Neural cell (in vitro differentiated cells): ENCODE measurements at regions not wholly inside any gene's neighbourhood (a gene's known extent, or its start where the extent isn't known, plus 50 kb on each side); places are given as distances from the start of the nearest gene placed in this dataset.

Source experiments
- H2AFZ ChIP-seq: fragments of 200-600, 300-800 bp; sonication (generic), shearing (Covaris generic); 2 replicates; pipeline ENCODE4 v1.6.0; 2014; ENCODE audit warnings: low read depth, mild to moderate bottlenecking, antibody characterized with exemption, low read length, moderate library complexity
- H3F3A ChIP-seq: fragments of 200-600 bp; shearing (Covaris generic); 2 replicates; pipeline ENCODE4 v1.6.1; 2016; ENCODE audit warnings: mild to moderate bottlenecking, moderate library complexity, mixed read lengths, antibody characterized with exemption, low read length; ENCODE audit not compliant: insufficient read depth, poor library complexity, severe bottlenecking
- H3K27ac ChIP-seq: fragments of 200-600, 300-800 bp; sonication (generic), shearing (Covaris generic); 2 replicates; pipeline ENCODE4 v1.5.1; 2014; ENCODE audit warnings: mild to moderate bottlenecking, low read length, moderate library complexity
- H3K27me3 ChIP-seq: fragments of 300-800, 200-600 bp; sonication (generic), shearing (Covaris generic); 2 replicates; pipeline ENCODE4 v1.6.0; 2014; ENCODE audit warnings: mild to moderate bottlenecking, low read depth, low read length, moderate library complexity; ENCODE audit not compliant: insufficient read depth
- H3K36me3 ChIP-seq: fragments of 300-800, 200-600 bp; sonication (generic), shearing (Covaris generic); 2 replicates; pipeline ENCODE4 v1.5.1; 2014; ENCODE audit warnings: mild to moderate bottlenecking, antibody characterized with exemption, low read length, moderate library complexity; ENCODE audit not compliant: insufficient read depth
- H3K4me2 ChIP-seq: fragments of 300-800, 200-600 bp; sonication (generic), shearing (Covaris generic); 2 replicates; pipeline ENCODE4 v1.6.0; 2014; ENCODE audit warnings: mild to moderate bottlenecking, low read length
- H3K4me3 ChIP-seq: fragments of 300-800, 200-600 bp; sonication (generic), shearing (Covaris generic); 2 replicates; pipeline ENCODE4 v1.5.1; 2014; ENCODE audit warnings: mild to moderate bottlenecking, low read length, moderate library complexity
- H3K79me2 ChIP-seq: fragments of 200-600 bp; shearing (Covaris generic); replicated peaks from 2 replicates; pipeline ENCODE4 v1.6.0; 2014; ENCODE audit warnings: mild to moderate bottlenecking, low read length, moderate library complexity; ENCODE audit not compliant: insufficient read depth
- H3K9ac ChIP-seq: fragments of 300-800, 200-600 bp; sonication (generic), shearing (Covaris generic); 2 replicates; pipeline ENCODE4 v1.6.1; 2016; ENCODE audit warnings: mild to moderate bottlenecking, low read length, mixed read lengths
- H3K9me2 ChIP-seq: fragments of 200-600 bp; shearing (Covaris generic); 2 replicates; pipeline ENCODE4 v1.6.1; 2016; ENCODE audit warnings: mild to moderate bottlenecking, low read length, mixed read lengths; ENCODE audit not compliant: insufficient read depth
- H3K9me3 ChIP-seq: fragments of 200-600, 300-800 bp; sonication (generic), shearing (Covaris generic); 2 replicates; pipeline ENCODE4 v1.6.1; 2016; ENCODE audit warnings: mild to moderate bottlenecking, mixed run types, low read length, moderate library complexity, mixed read lengths
- H4K20me1 ChIP-seq: fragments of 200-600 bp; shearing (Covaris generic); 2 replicates; pipeline ENCODE4 v1.6.1; 2016; ENCODE audit warnings: mild to moderate bottlenecking, mixed run types; ENCODE audit not compliant: insufficient read depth
- EP300 ChIP-seq: fragments of 450-650 bp; conservative IDR thresholded peaks from 2 replicates; pipeline ENCODE4 v1.6.1; 2014; ENCODE audit warnings: antibody characterized with exemption, mild to moderate bottlenecking, moderate library complexity; ENCODE audit not compliant: poor library complexity, severe bottlenecking
- EZH2 ChIP-seq: fragments of 200-600, 300-800 bp; shearing (Covaris generic), sonication (generic); IDR thresholded peaks from 2 replicates; pipeline ENCODE4 v1.6.1; 2014; ENCODE audit warnings: antibody characterized with exemption, low read length, borderline replicate concordance, mild to moderate bottlenecking; ENCODE audit not compliant: insufficient read depth, poor library complexity, severe bottlenecking
- MXI1 ChIP-seq: fragments of 450-650 bp; conservative IDR thresholded peaks from 2 replicates; pipeline ENCODE4 v1.6.1; 2014; ENCODE audit warnings: antibody characterized with exemption, mild to moderate bottlenecking; ENCODE audit not compliant: poor library complexity, severe bottlenecking
- POLR2AphosphoS5 ChIP-seq: IDR thresholded peaks from 2 replicates; pipeline ENCODE4 v1.6.1; 2012
- RAD21 ChIP-seq: fragments of 450-650 bp; conservative IDR thresholded peaks from 2 replicates; pipeline ENCODE4 v1.6.1; 2014; ENCODE audit warnings: antibody characterized with exemption, mild to moderate bottlenecking, moderate library complexity
- SMC3 ChIP-seq: fragments of 450-650 bp; conservative IDR thresholded peaks from 2 replicates; pipeline ENCODE4 v1.6.1; 2014; ENCODE audit warnings: antibody characterized with exemption, mild to moderate bottlenecking, moderate library complexity; ENCODE audit not compliant: poor library complexity
- TAF1 ChIP-seq: IDR thresholded peaks from 2 replicates; pipeline ENCODE4 v1.6.1; 2012; ENCODE audit warnings: low read depth
- TF ChIP-seq, protein P1 (sequence below): fragments of 450-650 bp; IDR thresholded peaks from 2 replicates; pipeline ENCODE4 v1.5.1; 2014; ENCODE audit warnings: antibody characterized with exemption, mild to moderate bottlenecking, moderate library complexity; ENCODE audit not compliant: poor library complexity, severe bottlenecking
- TF ChIP-seq, protein P2 (sequence below): IDR thresholded peaks from 2 replicates; pipeline ENCODE4 v1.6.1; 2012; ENCODE audit warnings: borderline replicate concordance

GRCh38 chr5:3893527-3893926 lies 297.9 kb downstream of the IRX1 start:
- Histone ChIP-seq H3K9me3 (no peaks in the 10 kb centered on the region), H2AFZ (no peak overlapping the region), H3K9me2 (no peaks in the 10 kb centered on the region), H3K36me3 (no peaks in the 10 kb centered on the region), H3K79me2 (no peaks in the 10 kb centered on the region), H3K27ac (no peak overlapping the region), H3K9ac (no peak overlapping the region), H4K20me1 (no peaks in the 10 kb centered on the region), H3K4me3 (no peak overlapping the region), H3K27me3 (no peaks in the 10 kb centered on the region), H3F3A (no peaks in the 10 kb centered on the region), H3K4me2 (no peak overlapping the region)
- no peak for TF ChIP-seq MXI1
- no peak for TF ChIP-seq POLR2AphosphoS5
- TF ChIP-seq SMC3: no peak
- TF ChIP-seq, protein P1, sequence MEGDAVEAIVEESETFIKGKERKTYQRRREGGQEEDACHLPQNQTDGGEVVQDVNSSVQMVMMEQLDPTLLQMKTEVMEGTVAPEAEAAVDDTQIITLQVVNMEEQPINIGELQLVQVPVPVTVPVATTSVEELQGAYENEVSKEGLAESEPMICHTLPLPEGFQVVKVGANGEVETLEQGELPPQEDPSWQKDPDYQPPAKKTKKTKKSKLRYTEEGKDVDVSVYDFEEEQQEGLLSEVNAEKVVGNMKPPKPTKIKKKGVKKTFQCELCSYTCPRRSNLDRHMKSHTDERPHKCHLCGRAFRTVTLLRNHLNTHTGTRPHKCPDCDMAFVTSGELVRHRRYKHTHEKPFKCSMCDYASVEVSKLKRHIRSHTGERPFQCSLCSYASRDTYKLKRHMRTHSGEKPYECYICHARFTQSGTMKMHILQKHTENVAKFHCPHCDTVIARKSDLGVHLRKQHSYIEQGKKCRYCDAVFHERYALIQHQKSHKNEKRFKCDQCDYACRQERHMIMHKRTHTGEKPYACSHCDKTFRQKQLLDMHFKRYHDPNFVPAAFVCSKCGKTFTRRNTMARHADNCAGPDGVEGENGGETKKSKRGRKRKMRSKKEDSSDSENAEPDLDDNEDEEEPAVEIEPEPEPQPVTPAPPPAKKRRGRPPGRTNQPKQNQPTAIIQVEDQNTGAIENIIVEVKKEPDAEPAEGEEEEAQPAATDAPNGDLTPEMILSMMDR: no peak
- no peak for TF ChIP-seq TAF1
- no peak for TF ChIP-seq EZH2
- TF ChIP-seq RAD21: no peak
- TF ChIP-seq, protein P2, sequence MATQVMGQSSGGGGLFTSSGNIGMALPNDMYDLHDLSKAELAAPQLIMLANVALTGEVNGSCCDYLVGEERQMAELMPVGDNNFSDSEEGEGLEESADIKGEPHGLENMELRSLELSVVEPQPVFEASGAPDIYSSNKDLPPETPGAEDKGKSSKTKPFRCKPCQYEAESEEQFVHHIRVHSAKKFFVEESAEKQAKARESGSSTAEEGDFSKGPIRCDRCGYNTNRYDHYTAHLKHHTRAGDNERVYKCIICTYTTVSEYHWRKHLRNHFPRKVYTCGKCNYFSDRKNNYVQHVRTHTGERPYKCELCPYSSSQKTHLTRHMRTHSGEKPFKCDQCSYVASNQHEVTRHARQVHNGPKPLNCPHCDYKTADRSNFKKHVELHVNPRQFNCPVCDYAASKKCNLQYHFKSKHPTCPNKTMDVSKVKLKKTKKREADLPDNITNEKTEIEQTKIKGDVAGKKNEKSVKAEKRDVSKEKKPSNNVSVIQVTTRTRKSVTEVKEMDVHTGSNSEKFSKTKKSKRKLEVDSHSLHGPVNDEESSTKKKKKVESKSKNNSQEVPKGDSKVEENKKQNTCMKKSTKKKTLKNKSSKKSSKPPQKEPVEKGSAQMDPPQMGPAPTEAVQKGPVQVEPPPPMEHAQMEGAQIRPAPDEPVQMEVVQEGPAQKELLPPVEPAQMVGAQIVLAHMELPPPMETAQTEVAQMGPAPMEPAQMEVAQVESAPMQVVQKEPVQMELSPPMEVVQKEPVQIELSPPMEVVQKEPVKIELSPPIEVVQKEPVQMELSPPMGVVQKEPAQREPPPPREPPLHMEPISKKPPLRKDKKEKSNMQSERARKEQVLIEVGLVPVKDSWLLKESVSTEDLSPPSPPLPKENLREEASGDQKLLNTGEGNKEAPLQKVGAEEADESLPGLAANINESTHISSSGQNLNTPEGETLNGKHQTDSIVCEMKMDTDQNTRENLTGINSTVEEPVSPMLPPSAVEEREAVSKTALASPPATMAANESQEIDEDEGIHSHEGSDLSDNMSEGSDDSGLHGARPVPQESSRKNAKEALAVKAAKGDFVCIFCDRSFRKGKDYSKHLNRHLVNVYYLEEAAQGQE: no peak
- no peak for TF ChIP-seq EP300

DNA sequence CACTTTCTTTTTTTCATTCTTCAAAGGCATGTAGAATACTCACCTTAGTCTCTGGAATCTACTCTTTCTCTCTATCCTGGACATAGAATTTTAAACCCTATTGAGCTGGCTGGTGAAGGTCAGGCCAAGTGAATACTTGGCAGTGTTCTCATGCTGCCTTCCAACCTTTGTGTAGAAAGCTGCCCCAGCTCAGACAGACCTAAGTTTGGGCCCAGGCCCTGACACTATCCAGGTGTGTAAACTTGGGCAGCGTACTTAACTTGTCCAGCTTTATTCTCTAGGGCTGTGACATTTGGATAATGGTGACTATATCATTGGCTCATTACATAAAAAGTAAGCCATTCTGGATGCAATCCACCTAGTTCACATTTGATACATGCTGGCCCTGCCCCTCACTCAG lies 298.3 kb downstream of the IRX1 start:
- no peaks in the 10 kb centered on the region for H3K9me3 ChIP-seq
- no peaks in the 10 kb centered on the region for H3F3A ChIP-seq
- TF ChIP-seq EZH2 (no peak), MXI1 (no peak), TAF1 (no peak), POLR2AphosphoS5 (no peak), RAD21 (no peak), EP300 (no peak), SMC3 (no peak)
- TF ChIP-seq, protein P2: no peak
- TF ChIP-seq, protein P1: no peak
- no peak overlapping the region for H3K4me2 ChIP-seq
- H4K20me1 ChIP-seq: no peaks in the 10 kb centered on the region
- no peak overlapping the region for H3K27ac ChIP-seq
- no peak overlapping the region for H2AFZ ChIP-seq
- H3K36me3 ChIP-seq: no peaks in the 10 kb centered on the region
- H3K4me3 ChIP-seq: no peak overlapping the region
- H3K9me2 ChIP-seq: no peaks in the 10 kb centered on the region
- H3K27me3 ChIP-seq: no peaks in the 10 kb centered on the region
- H3K79me2 ChIP-seq: no peaks in the 10 kb centered on the region
- H3K9ac ChIP-seq: no peak overlapping the region
